ENCODE measurements at regions not wholly inside any gene's neighbourhood (a gene's known extent, or its start where the extent isn't known, plus 50 kb on each side); places are given as distances from the start of the nearest gene placed in this dataset.

DNA sequence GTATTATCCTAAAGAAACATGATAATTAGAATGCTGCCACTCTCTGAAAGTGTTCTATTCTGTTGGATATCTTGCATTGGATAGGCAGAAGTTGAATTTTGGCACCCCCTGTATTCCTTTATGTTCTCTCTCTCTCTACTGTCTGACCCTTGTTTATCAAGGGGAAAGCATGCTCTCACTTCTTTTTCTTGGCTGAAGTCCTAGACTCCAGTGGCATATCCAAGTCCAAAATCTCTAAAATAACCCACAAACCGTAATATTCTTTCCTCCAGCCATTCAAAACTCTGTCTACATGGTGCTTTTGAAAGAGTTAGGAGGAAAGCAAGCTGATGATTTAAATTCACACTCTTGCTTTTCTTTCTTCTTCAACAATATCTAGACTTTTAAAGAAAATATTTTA lies 669.7 kb downstream of the TDRD15 start:
- Histone ChIP-seq H3K36me3 (no peaks in the 10 kb centered on the region), H3K9me3 (no peaks in the 10 kb centered on the region), H3K4me1 (replicated peaks) (no peaks in the 10 kb centered on the region), H3K27me3 (replicated peaks; ENCODE audit: insufficient read depth) (no peaks in the 10 kb centered on the region), H3K27ac (no peak overlapping the region), H3K4me3 (no peak overlapping the region)
- no peak for TF ChIP-seq POLR2AphosphoS5 (IDR thresholded peaks at IDR 0.05)
- TF ChIP-seq, protein P1, sequence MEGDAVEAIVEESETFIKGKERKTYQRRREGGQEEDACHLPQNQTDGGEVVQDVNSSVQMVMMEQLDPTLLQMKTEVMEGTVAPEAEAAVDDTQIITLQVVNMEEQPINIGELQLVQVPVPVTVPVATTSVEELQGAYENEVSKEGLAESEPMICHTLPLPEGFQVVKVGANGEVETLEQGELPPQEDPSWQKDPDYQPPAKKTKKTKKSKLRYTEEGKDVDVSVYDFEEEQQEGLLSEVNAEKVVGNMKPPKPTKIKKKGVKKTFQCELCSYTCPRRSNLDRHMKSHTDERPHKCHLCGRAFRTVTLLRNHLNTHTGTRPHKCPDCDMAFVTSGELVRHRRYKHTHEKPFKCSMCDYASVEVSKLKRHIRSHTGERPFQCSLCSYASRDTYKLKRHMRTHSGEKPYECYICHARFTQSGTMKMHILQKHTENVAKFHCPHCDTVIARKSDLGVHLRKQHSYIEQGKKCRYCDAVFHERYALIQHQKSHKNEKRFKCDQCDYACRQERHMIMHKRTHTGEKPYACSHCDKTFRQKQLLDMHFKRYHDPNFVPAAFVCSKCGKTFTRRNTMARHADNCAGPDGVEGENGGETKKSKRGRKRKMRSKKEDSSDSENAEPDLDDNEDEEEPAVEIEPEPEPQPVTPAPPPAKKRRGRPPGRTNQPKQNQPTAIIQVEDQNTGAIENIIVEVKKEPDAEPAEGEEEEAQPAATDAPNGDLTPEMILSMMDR (IDR thresholded peaks at IDR 0.05) = no peak
- TF ChIP-seq POLR2A (IDR thresholded peaks at IDR 0.05) = no peak
- no peak for DNase-seq (ENCODE audit: low spot score)
- WGBS = 13% methylated on average over 1 of the region's 1 CpG
- intact Hi-C loops (cut with DNase I) = no loop called here

DNA sequence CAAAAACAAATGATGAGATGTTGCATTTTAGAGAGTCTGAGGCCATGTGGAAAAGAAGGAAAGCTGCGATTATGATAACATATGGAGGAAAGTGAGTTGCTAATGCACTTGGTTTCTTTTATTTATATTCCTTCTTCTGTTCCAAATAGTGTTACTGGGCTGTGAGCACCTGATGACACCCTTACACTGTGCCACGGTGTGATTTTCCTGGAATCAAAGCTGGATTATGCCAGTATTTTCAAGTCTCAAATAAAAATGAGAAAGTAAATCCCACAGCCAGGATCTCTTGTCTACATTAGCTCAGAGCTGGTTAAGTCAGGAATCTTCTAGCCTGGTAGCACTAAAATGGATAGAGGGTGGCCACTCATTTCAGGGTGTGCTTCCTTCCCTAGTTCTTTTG lies 670.8 kb downstream of the TDRD15 start:
- Histone ChIP-seq H3K9me3 (no peaks in the 10 kb centered on the region), H3K4me3 (no peak overlapping the region), H3K27ac (no peak overlapping the region), H3K27me3 (replicated peaks; ENCODE audit: insufficient read depth) (no peaks in the 10 kb centered on the region), H3K36me3 (no peaks in the 10 kb centered on the region), H3K4me1 (replicated peaks) (no peaks in the 10 kb centered on the region)
- intact Hi-C loops (cut with DNase I) = no loop called here
- WGBS = 82% methylated on average over 2 of the region's 2 CpGs
- DNase-seq (ENCODE audit: low spot score) = no peak
- no peak for TF ChIP-seq POLR2AphosphoS5 (IDR thresholded peaks at IDR 0.05)
- no peak for TF ChIP-seq POLR2A (IDR thresholded peaks at IDR 0.05)
- TF ChIP-seq, protein P1 (IDR thresholded peaks at IDR 0.05) = no peak

DNA sequence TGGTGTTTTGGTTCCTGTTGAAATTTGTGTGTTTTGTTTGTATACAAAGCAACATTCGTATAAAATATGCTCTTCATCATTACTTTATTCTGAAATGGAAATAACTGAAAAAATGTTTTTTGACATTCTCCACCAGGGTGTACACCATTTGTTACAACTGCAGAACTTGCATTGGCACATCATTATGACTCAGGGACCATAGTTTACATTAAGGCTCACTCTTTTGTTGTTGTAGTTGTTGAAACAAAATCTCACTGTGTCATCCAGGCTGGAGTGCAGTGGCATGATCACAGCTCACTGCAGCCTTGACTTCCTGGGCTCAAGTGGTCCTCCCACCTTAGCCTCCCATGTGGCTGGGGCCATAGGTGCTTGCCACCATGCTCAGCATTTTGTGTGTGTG lies 676.6 kb downstream of the TDRD15 start:
- Histone ChIP-seq H3K36me3 (no peaks in the 10 kb centered on the region), H3K4me1 (replicated peaks) (no peaks in the 10 kb centered on the region), H3K9me3 (no peaks in the 10 kb centered on the region), H3K27me3 (replicated peaks; ENCODE audit: insufficient read depth) (no peaks in the 10 kb centered on the region), H3K4me3 (no peak overlapping the region), H3K27ac (no peak overlapping the region)
- 85% methylated on average over 1 of the region's 1 CpG for WGBS
- no peak for DNase-seq (ENCODE audit: low spot score)
- TF ChIP-seq POLR2A (IDR thresholded peaks at IDR 0.05) = no peak
- no peak for TF ChIP-seq POLR2AphosphoS5 (IDR thresholded peaks at IDR 0.05)
- TF ChIP-seq, protein P1 (IDR thresholded peaks at IDR 0.05) = no peak
- intact Hi-C loops (cut with DNase I) = no loop called here

DNA sequence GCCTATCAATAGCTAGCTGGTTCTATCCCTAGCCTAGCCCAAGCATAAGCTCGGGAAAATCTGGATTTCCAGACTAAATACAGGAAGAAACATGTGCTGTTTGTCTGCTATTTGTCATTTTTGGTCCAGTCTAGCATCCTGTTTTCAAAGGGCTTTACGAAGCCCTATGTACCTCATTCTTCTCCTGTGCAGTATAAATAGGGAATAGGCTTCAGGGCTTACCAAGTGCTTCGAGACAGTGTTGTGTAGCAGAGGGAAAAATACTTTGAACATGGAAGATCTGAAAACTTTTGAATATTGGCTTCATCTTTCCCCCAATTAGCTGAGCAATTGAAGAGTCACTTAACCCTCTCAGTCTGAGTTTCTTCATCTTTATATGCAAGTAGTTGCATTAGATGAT lies 679.8 kb downstream of the TDRD15 start:
- TF ChIP-seq, protein P1 (IDR thresholded peaks at IDR 0.05) = no peak
- no peak for TF ChIP-seq POLR2A (IDR thresholded peaks at IDR 0.05)
- no peak for TF ChIP-seq POLR2AphosphoS5 (IDR thresholded peaks at IDR 0.05)
- WGBS = 90% methylated on average over 3 of the region's 3 CpGs
- Histone ChIP-seq H3K36me3 (no peaks in the 10 kb centered on the region), H3K9me3 (no peaks in the 10 kb centered on the region), H3K27ac (no peak overlapping the region), H3K27me3 (replicated peaks; ENCODE audit: insufficient read depth) (no peaks in the 10 kb centered on the region), H3K4me1 (replicated peaks) (no peaks in the 10 kb centered on the region), H3K4me3 (no peak overlapping the region)
- intact Hi-C loops (cut with DNase I) = no loop called here
- no peak for DNase-seq (ENCODE audit: low spot score)

DNA sequence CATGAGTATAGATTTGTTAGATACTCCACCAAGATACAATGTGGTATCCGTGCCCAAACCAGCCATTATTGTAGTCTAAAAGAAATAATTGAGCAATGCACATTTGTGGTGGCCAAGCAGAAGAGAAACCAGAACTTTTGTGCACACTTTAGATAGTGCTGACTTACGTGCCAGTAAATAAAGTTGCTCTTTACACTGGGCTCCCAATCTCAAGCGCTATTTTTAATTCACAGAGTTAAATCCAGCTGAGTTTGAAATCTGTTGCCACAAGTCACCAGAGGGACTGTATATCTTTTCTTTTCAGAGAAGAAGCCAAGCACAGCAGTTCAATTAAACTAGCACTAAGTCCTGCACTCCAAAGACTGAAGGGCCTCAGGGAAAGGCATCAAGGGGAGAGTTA lies 680.4 kb downstream of the TDRD15 start:
- H3K4me3 ChIP-seq = no peak overlapping the region
- WGBS = 89% methylated on average over 3 of the region's 3 CpGs

More for the DNA sequence above, 680.4 kb downstream of the TDRD15 start:
- DNase-seq (ENCODE audit: low spot score) = no peak
- no peaks in the 10 kb centered on the region for H3K27me3 ChIP-seq (replicated peaks; ENCODE audit: insufficient read depth)
- intact Hi-C loops (cut with DNase I) = no loop called here
- H3K27ac ChIP-seq = no peak overlapping the region
- TF ChIP-seq, protein P1 (IDR thresholded peaks at IDR 0.05) = no peak
- TF ChIP-seq POLR2A (IDR thresholded peaks at IDR 0.05) (no peak), POLR2AphosphoS5 (IDR thresholded peaks at IDR 0.05) (no peak)
- no peaks in the 10 kb centered on the region for H3K9me3 ChIP-seq
- no peaks in the 10 kb centered on the region for H3K36me3 ChIP-seq
- H3K4me1 ChIP-seq (replicated peaks) = no peaks in the 10 kb centered on the region
